ENCODE measurements at regions not wholly inside any gene's neighbourhood (a gene's known extent, or its start where the extent isn't known, plus 50 kb on each side); places are given as distances from the start of the nearest gene placed in this dataset.
"Not testable (repeated sequence)": the region's sequence is repeated elsewhere in the genome, so short reads cannot be mapped to it uniquely, and the experiment has no call there.

DNA sequence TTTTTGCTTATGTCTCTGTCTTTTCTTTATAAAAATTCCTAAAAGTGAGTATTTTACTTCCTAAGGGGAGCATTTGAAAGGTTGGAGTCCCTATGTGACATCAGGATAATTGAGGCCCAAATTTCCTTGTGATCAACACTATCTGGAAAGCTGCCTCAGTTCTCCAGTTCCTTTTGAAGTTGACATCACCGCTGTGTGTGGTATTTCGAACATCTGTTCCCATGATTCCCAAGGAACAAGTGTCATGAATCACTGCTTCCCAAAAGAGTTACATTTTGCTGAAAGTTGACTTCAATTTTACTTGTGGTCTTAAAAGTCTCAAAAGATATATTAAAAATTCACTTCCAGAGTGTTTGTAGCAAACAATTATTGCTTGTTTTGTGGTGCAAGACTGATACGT is 452.1 kb upstream of the RGMB start:
- Histone ChIP-seq H3K9me3 (no peaks in the 10 kb centered on the region), H3K27ac (no peak overlapping the region), H3K27me3 (ENCODE audit: low read depth) (no peaks in the 10 kb centered on the region), H3K4me3 (no peak overlapping the region), H3K36me3 (no peaks in the 10 kb centered on the region), H3K4me1 (no peaks in the 10 kb centered on the region)
- DNase-seq, result no peak
- no peak for ATAC-seq
- TF ChIP-seq, protein P1, sequence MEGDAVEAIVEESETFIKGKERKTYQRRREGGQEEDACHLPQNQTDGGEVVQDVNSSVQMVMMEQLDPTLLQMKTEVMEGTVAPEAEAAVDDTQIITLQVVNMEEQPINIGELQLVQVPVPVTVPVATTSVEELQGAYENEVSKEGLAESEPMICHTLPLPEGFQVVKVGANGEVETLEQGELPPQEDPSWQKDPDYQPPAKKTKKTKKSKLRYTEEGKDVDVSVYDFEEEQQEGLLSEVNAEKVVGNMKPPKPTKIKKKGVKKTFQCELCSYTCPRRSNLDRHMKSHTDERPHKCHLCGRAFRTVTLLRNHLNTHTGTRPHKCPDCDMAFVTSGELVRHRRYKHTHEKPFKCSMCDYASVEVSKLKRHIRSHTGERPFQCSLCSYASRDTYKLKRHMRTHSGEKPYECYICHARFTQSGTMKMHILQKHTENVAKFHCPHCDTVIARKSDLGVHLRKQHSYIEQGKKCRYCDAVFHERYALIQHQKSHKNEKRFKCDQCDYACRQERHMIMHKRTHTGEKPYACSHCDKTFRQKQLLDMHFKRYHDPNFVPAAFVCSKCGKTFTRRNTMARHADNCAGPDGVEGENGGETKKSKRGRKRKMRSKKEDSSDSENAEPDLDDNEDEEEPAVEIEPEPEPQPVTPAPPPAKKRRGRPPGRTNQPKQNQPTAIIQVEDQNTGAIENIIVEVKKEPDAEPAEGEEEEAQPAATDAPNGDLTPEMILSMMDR (IDR thresholded peaks at IDR 0.05), result no peak
- intact Hi-C loops (cut with DNase I), result no loop called here

DNA sequence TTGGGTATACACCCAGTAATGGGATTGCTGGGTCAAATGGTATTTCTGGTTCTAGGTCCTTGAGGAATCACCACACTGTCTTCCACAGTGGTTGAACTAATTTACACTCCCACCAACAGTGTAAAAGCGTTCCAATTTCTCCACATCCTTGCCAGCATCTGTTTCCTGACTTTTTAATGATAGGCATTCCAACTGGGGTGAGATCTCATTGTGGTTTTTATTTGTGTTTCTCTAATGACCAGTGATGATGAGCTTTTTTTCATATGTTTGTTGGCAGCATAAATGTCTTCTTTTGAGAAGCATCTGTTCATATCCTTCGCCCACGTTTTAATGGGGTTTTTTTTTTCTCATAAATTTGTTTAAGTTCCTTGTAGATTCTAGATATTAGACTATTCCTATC is 448.3 kb upstream of the RGMB start:
- ATAC-seq; H3K36me3 ChIP-seq; DNase-seq; H3K27ac ChIP-seq; intact Hi-C loops (cut with DNase I); H3K9me3 ChIP-seq; H3K27me3 ChIP-seq (ENCODE audit: low read depth); H3K4me3 ChIP-seq; H3K4me1 ChIP-seq: not testable (repeated sequence)

DNA sequence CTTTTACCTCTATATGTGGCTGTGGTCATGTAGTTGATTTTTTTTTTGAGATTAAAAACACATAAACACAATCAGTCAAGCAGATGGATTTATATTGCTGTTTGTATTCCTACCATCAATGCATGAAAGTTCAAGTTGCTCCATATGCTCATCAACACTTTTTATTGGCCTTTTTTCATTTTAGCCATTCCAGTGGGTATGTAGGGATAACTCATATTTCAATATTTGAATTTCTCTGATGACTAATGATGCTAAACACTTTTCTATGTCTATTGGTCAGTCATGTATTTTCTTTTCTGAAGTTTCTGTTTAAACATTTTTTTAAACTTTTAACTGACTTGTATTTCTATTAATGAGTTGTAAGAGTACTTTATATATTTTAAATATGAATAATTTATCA is 445.4 kb upstream of the RGMB start:
- no peaks in the 10 kb centered on the region for H3K27me3 ChIP-seq (ENCODE audit: low read depth)
- no peaks in the 10 kb centered on the region for H3K9me3 ChIP-seq
- no peaks in the 10 kb centered on the region for H3K36me3 ChIP-seq
- no peaks in the 10 kb centered on the region for H3K4me1 ChIP-seq
- DNase-seq (no peak), ATAC-seq (no peak)
- intact Hi-C loops (cut with DNase I), result no loop called here
- H3K4me3 ChIP-seq, result no peak overlapping the region
- H3K27ac ChIP-seq, result no peak overlapping the region
- TF ChIP-seq, protein P1 (IDR thresholded peaks at IDR 0.05), result no peak

DNA sequence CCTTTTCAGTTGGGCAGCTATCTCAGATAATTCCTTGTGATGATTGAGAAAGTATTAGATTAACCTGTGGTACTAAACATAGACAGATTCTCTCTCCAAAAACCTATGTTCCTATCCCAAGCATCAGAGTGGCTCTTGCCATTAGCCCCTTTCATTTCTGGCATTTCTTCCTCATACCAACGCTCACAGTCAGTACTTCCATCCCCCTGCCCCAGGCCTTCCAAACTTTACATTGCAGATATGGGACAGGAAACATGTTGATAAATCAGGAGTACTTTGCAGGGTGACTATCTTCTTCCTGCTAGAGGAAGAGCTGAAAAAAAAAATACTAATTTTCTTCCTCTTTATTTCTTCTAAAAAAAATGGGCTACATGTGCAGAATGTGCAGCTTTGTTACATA is 442.6 kb upstream of the RGMB start:
- DNase-seq (no peak), ATAC-seq (no peak)
- Histone ChIP-seq H3K27ac (no peak overlapping the region), H3K4me3 (no peak overlapping the region), H3K36me3 (no peaks in the 10 kb centered on the region), H3K4me1 (no peaks in the 10 kb centered on the region), H3K27me3 (ENCODE audit: low read depth) (no peaks in the 10 kb centered on the region), H3K9me3 (no peaks in the 10 kb centered on the region)
- intact Hi-C loops (cut with DNase I), result no loop called here
- TF ChIP-seq, protein P1 (IDR thresholded peaks at IDR 0.05), result no peak

DNA sequence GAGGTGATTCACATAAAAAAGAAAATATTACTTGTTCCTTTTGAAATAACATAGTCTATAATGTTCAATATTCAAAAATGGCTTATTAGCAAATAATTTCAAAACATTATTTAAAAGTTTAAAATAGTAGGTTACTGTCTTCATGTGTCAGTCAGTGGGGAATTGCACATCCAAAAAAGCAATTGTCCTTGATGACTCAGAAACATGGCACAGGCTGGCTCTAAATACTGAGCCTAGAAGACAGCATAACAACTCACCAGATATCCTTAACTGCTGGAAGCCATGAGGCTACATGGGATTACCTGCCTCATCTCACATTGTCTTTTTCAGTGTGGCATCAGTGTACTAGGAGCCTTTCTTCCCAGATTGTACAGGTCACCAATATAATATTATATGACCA is 439.5 kb upstream of the RGMB start:
- DNase-seq (no peak), ATAC-seq (no peak)
- Histone ChIP-seq H3K27me3 (ENCODE audit: low read depth) (no peaks in the 10 kb centered on the region), H3K9me3 (no peaks in the 10 kb centered on the region), H3K27ac (no peak overlapping the region), H3K36me3 (no peaks in the 10 kb centered on the region), H3K4me1 (no peaks in the 10 kb centered on the region), H3K4me3 (no peak overlapping the region)
- TF ChIP-seq, protein P1 (IDR thresholded peaks at IDR 0.05), result no peak
- intact Hi-C loops (cut with DNase I), result no loop called here

DNA sequence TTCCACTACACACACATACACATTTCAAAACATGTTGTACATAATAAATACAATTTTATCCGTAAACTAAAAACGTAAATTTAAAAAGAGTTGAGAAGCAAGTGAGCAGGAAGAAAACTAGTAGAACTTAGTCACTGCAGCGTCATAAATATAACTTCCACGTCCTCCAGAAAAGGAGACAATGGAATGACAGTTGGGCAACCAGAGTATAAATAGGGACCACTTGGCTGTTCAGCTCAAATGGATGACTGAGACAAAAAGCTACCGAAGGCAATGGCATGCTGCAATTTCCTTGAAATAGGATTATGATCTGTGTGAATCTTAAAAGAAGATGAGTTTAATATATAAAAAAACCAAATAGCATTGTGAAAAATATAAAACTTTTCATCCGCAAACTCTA is 438.5 kb upstream of the RGMB start:
- Histone ChIP-seq H3K36me3 (no peaks in the 10 kb centered on the region), H3K4me1 (no peaks in the 10 kb centered on the region), H3K9me3 (no peaks in the 10 kb centered on the region), H3K27me3 (ENCODE audit: low read depth) (no peaks in the 10 kb centered on the region), H3K4me3 (no peak overlapping the region), H3K27ac (no peak overlapping the region)
- DNase-seq (no peak), ATAC-seq (no peak)
- TF ChIP-seq, protein P1 (IDR thresholded peaks at IDR 0.05), result no peak
- intact Hi-C loops (cut with DNase I), result no loop called here

All from lower lobe of right lung (tissue), 2 donors.